ENCODE measurements at regions not wholly inside any gene's neighbourhood (a gene's known extent, or its start where the extent isn't known, plus 50 kb on each side); places are given as distances from the start of the nearest gene placed in this dataset.

GRCh38 chrX:77003530-77003929, 443.7 kb upstream of the FGF16 start:
- TF ChIP-seq CTCF (conservative IDR thresholded peaks at IDR 0.05) (no peak), ZFX (IDR thresholded peaks at IDR 0.05) (no peak)
